ENCODE measurements at regions not wholly inside any gene's neighbourhood (a gene's known extent, or its start where the extent isn't known, plus 50 kb on each side); places are given as distances from the start of the nearest gene placed in this dataset.

- no peak for TF ChIP-seq SUZ12 (IDR thresholded peaks at IDR 0.05; ENCODE audit: extremely low read depth, insufficient read depth, insufficient read length)
- no peak for TF ChIP-seq YY1 (IDR thresholded peaks at IDR 0.05; ENCODE audit: insufficient read depth, insufficient read length)
Measured at GRCh38 chr9:36492865-36493264, 79.8 kb upstream of the MELK start.
